T-helper 2 cell treated with Interferon-gamma antibody and Interleukin-4, amounts not matched to agents 5 μg/mL and 100 μg/mL, for 36 hours (primary cell): ENCODE measurements at regions not wholly inside any gene's neighbourhood (a gene's known extent, or its start where the extent isn't known, plus 50 kb on each side); places are given as distances from the start of the nearest gene placed in this dataset.

ENCODE experiments used
- DNase-seq: peaks from one replicate; pipeline ENCODE4 v3.0.0; 2021; ENCODE audit warnings: low spot score
- H3K27ac Mint-ChIP-seq: one replicate; pipeline ENCODE4 v1.8.0; 2021; ENCODE audit warnings: mild to moderate bottlenecking, mixed read lengths
- H3K27me3 Mint-ChIP-seq: one replicate; pipeline ENCODE4 v1.8.0; 2021; ENCODE audit warnings: low read depth, mixed read lengths
- H3K36me3 Mint-ChIP-seq: one replicate; pipeline ENCODE4 v1.8.0; 2021; ENCODE audit warnings: low read depth, mixed read lengths
- H3K4me1 Mint-ChIP-seq: one replicate; pipeline ENCODE4 v1.8.0; 2021; ENCODE audit warnings: low read depth, mixed read lengths
- H3K4me3 Mint-ChIP-seq: one replicate; pipeline ENCODE4 v1.8.0; 2022; ENCODE audit warnings: mild to moderate bottlenecking, moderate library complexity, mixed read lengths
- H3K9me3 Mint-ChIP-seq: one replicate; pipeline ENCODE4 v1.8.0; 2021; ENCODE audit warnings: mixed read lengths

GRCh38 chr22:25402160-25402500 is 162.3 kb upstream of the GRK3 start:
- peaks cover 45% of the 10 kb centered on the region for H3K4me1 Mint-ChIP-seq
- no peaks in the 10 kb centered on the region for H3K27me3 Mint-ChIP-seq

GRCh38 chr22:25402501-25403283 is 161.8 kb upstream of the GRK3 start:
- Mint-ChIP-seq H3K4me1 (peaks cover 40% of the 10 kb centered on the region), H3K36me3 (no peaks in the 10 kb centered on the region), H3K9me3 (no peaks in the 10 kb centered on the region), H3K4me3 (peak overlapping the region; percentile 90), H3K27ac (peak overlapping the region; percentile 42), H3K27me3 (no peaks in the 10 kb centered on the region)
- no peak for DNase-seq

More at GRCh38 chr22:25402160-25402500, 162.3 kb upstream of the GRK3 start:
- DNase-seq = no peak
- Mint-ChIP-seq H3K36me3 (no peaks in the 10 kb centered on the region), H3K9me3 (no peaks in the 10 kb centered on the region), H3K4me3 (peak overlapping the region; percentile 90), H3K27ac (peak overlapping the region; percentile 42)

- Mint-ChIP-seq H3K27me3 (no peaks in the 10 kb centered on the region), H3K36me3 (no peaks in the 10 kb centered on the region), H3K9me3 (no peaks in the 10 kb centered on the region), H3K4me1 (peaks cover 39% of the 10 kb centered on the region), H3K4me3 (peak overlapping the region; percentile 90), H3K27ac (peak overlapping the region; percentile 79)
- no peak for DNase-seq
These were observed 161.1 kb upstream of the GRK3 start for GRCh38 chr22:25403284-25403810.

- no peak for DNase-seq
- no peaks in the 10 kb centered on the region for H3K9me3 Mint-ChIP-seq
- H3K4me1 Mint-ChIP-seq = peaks cover 34% of the 10 kb centered on the region
- H3K27me3 Mint-ChIP-seq = no peaks in the 10 kb centered on the region
- no peaks in the 10 kb centered on the region for H3K36me3 Mint-ChIP-seq
- H3K4me3 Mint-ChIP-seq = peak overlapping the region; percentile 90
- H3K27ac Mint-ChIP-seq = peak overlapping the region; percentile 79
These were observed 160.5 kb upstream of the GRK3 start for GRCh38 chr22:25403811-25404471.

GRCh38 chr22:25404556-25404927 is 159.9 kb upstream of the GRK3 start:
- no peak for DNase-seq
- H3K27me3 Mint-ChIP-seq = no peaks in the 10 kb centered on the region
- peak overlapping the region; percentile 79 for H3K27ac Mint-ChIP-seq
- no peaks in the 10 kb centered on the region for H3K9me3 Mint-ChIP-seq
- no peaks in the 10 kb centered on the region for H3K36me3 Mint-ChIP-seq
- H3K4me3 Mint-ChIP-seq = peak overlapping the region; percentile 90
- H3K4me1 Mint-ChIP-seq = peaks cover 34% of the 10 kb centered on the region

GRCh38 chr22:25404928-25405816 is 159.3 kb upstream of the GRK3 start:
- peak; percentile 79 for DNase-seq
- Mint-ChIP-seq H3K27ac (peak overlapping the region; percentile 70), H3K27me3 (no peaks in the 10 kb centered on the region), H3K36me3 (no peaks in the 10 kb centered on the region), H3K4me1 (peaks cover 34% of the 10 kb centered on the region), H3K9me3 (no peaks in the 10 kb centered on the region), H3K4me3 (peak overlapping the region; percentile 83)

GRCh38 chr22:25405841-25406509 is 158.5 kb upstream of the GRK3 start:
- Mint-ChIP-seq H3K27me3 (no peaks in the 10 kb centered on the region), H3K4me1 (peaks cover 39% of the 10 kb centered on the region), H3K27ac (peak overlapping the region; percentile 84), H3K36me3 (no peaks in the 10 kb centered on the region), H3K9me3 (no peaks in the 10 kb centered on the region), H3K4me3 (peak overlapping the region; percentile 83)
- DNase-seq = no peak

- H3K27ac Mint-ChIP-seq = peak overlapping the region; percentile 84
- peak overlapping the region; percentile 83 for H3K4me3 Mint-ChIP-seq
- H3K27me3 Mint-ChIP-seq = no peaks in the 10 kb centered on the region
- H3K4me1 Mint-ChIP-seq = peaks cover 37% of the 10 kb centered on the region
- no peak for DNase-seq
- no peaks in the 10 kb centered on the region for H3K9me3 Mint-ChIP-seq
- no peaks in the 10 kb centered on the region for H3K36me3 Mint-ChIP-seq
These were observed 157.8 kb upstream of the GRK3 start for GRCh38 chr22:25406510-25407210.

GRCh38 chr22:25407226-25407858 is 157.1 kb upstream of the GRK3 start:
- Mint-ChIP-seq H3K4me1 (peaks cover 30% of the 10 kb centered on the region), H3K27ac (peak overlapping the region; percentile 24), H3K9me3 (no peaks in the 10 kb centered on the region), H3K4me3 (peak overlapping the region; percentile 32), H3K36me3 (no peaks in the 10 kb centered on the region), H3K27me3 (no peaks in the 10 kb centered on the region)
- no peak for DNase-seq

GRCh38 chr22:25407859-25408229 is 156.6 kb upstream of the GRK3 start:
- Mint-ChIP-seq H3K36me3 (no peaks in the 10 kb centered on the region), H3K27ac (no peak overlapping the region)

GRCh38 chr22:25409240-25409639 is 155.2 kb upstream of the GRK3 start:
- Mint-ChIP-seq H3K4me3 (no peak overlapping the region), H3K9me3 (no peaks in the 10 kb centered on the region), H3K27me3 (peaks cover 2% of the 10 kb centered on the region), H3K27ac (no peak overlapping the region), H3K36me3 (no peaks in the 10 kb centered on the region), H3K4me1 (peaks cover 16% of the 10 kb centered on the region)
- no peak for DNase-seq

More at GRCh38 chr22:25407859-25408229, 156.6 kb upstream of the GRK3 start:
- Mint-ChIP-seq H3K27me3 (no peaks in the 10 kb centered on the region), H3K4me1 (peaks cover 29% of the 10 kb centered on the region), H3K9me3 (no peaks in the 10 kb centered on the region), H3K4me3 (no peak overlapping the region)
- DNase-seq = no peak

GRCh38 chr22:25410849-25411248 is 153.6 kb upstream of the GRK3 start:
- Mint-ChIP-seq H3K4me1 (peaks cover 17% of the 10 kb centered on the region), H3K4me3 (peak overlapping the region; percentile 75), H3K9me3 (no peaks in the 10 kb centered on the region), H3K27ac (peak overlapping the region; percentile 85), H3K36me3 (no peaks in the 10 kb centered on the region), H3K27me3 (peaks cover 12% of the 10 kb centered on the region)
- no peak for DNase-seq
